ENCODE measurements at regions not wholly inside any gene's neighbourhood (a gene's known extent, or its start where the extent isn't known, plus 50 kb on each side); places are given as distances from the start of the nearest gene placed in this dataset.

- no TSS peak for BruUV-seq (replicated peaks)
- no peaks in the 10 kb centered on the region for H3K9me3 Mint-ChIP-seq (ENCODE audit: unreplicated experiment)
- intact Hi-C loops (cut with micrococcal nuclease) = no loop called here
These were observed 63.3 kb upstream of the DAPK1 start for GRCh38 chr9:87434366-87434765.

GRCh38 chr9:87435189-87435880 lies 62.3 kb upstream of the DAPK1 start:
- TF ChIP-seq CTCF (IDR thresholded peaks at IDR 0.05; ENCODE audit: unreplicated experiment) = no peak
- no peaks in the 10 kb centered on the region for H3K27me3 Mint-ChIP-seq (ENCODE audit: insufficient read depth, unreplicated experiment)
- ChIA-PET CTCF (no interaction called here), POLR2A (interaction anchor here (1.4 kb wide), 1 partner anchor 12 kb away, joined by 3 read pairs; no protein-coding TSS in a partner anchor)
- intact Hi-C loops (cut with micrococcal nuclease) = no loop called here
- H3K27ac Mint-ChIP-seq (ENCODE audit: low read depth, unreplicated experiment) = no peak overlapping the region
- H3K4me3 Mint-ChIP-seq (ENCODE audit: unreplicated experiment) = no peak overlapping the region
- H3K9me3 Mint-ChIP-seq (ENCODE audit: unreplicated experiment) = no peaks in the 10 kb centered on the region
- no peaks in the 10 kb centered on the region for H3K4me1 Mint-ChIP-seq (ENCODE audit: insufficient read depth, unreplicated experiment)
- no peak for DNase-seq (ENCODE audit: unreplicated experiment)
- no TSS peak for BruUV-seq (replicated peaks)
- H3K36me3 Mint-ChIP-seq (ENCODE audit: insufficient read depth, unreplicated experiment) = no peaks in the 10 kb centered on the region

More at GRCh38 chr9:87434366-87434765, 63.3 kb upstream of the DAPK1 start:
- Mint-ChIP-seq H3K27me3 (ENCODE audit: insufficient read depth, unreplicated experiment) (no peaks in the 10 kb centered on the region), H3K27ac (ENCODE audit: low read depth, unreplicated experiment) (no peak overlapping the region), H3K36me3 (ENCODE audit: insufficient read depth, unreplicated experiment) (no peaks in the 10 kb centered on the region), H3K4me3 (ENCODE audit: unreplicated experiment) (no peak overlapping the region), H3K4me1 (ENCODE audit: insufficient read depth, unreplicated experiment) (no peaks in the 10 kb centered on the region)
- ChIA-PET POLR2A (interaction anchor here (0.7 to 1.4 kb wide), 4 partner anchors 11 to 91 kb away, joined by 3 to 5 read pairs (median 4); no protein-coding TSS in a partner anchor), CTCF (interaction anchor here (1.0 kb wide), 1 partner anchor 64 kb away, joined by 3 read pairs; the partner anchor contains the start of gene DAPK1)
- no peak for DNase-seq (ENCODE audit: unreplicated experiment)
- TF ChIP-seq CTCF (IDR thresholded peaks at IDR 0.05; ENCODE audit: unreplicated experiment) = no peak

GRCh38 chr9:87436716-87437115 lies 61.0 kb upstream of the DAPK1 start:
- ChIA-PET CTCF (interaction anchor here (0.6 to 0.7 kb wide), 2 partner anchors 34 to 856 kb away, joined by 3 to 6 read pairs; no protein-coding TSS in a partner anchor), POLR2A (interaction anchor here (0.7 to 0.9 kb wide), 2 partner anchors 45 to 54 kb away, joined by 3 read pairs; no protein-coding TSS in a partner anchor)
- Mint-ChIP-seq H3K4me1 (ENCODE audit: insufficient read depth, unreplicated experiment) (peaks cover 9% of the 10 kb centered on the region), H3K27ac (ENCODE audit: low read depth, unreplicated experiment) (no peak overlapping the region), H3K4me3 (ENCODE audit: unreplicated experiment) (no peak overlapping the region), H3K9me3 (ENCODE audit: unreplicated experiment) (no peaks in the 10 kb centered on the region), H3K36me3 (ENCODE audit: insufficient read depth, unreplicated experiment) (no peaks in the 10 kb centered on the region), H3K27me3 (ENCODE audit: insufficient read depth, unreplicated experiment) (no peaks in the 10 kb centered on the region)
- no peak for TF ChIP-seq CTCF (IDR thresholded peaks at IDR 0.05; ENCODE audit: unreplicated experiment)
- intact Hi-C loops (cut with micrococcal nuclease) = no loop called here
- no TSS peak for BruUV-seq (replicated peaks)
- DNase-seq (ENCODE audit: unreplicated experiment) = no peak

GRCh38 chr9:87437966-87438365 lies 59.7 kb upstream of the DAPK1 start:
- H3K9me3 Mint-ChIP-seq (ENCODE audit: unreplicated experiment) = no peaks in the 10 kb centered on the region
- intact Hi-C loops (cut with micrococcal nuclease) = no loop called here
- DNase-seq (ENCODE audit: unreplicated experiment) = no peak
- H3K27ac Mint-ChIP-seq (ENCODE audit: low read depth, unreplicated experiment) = no peak overlapping the region
- H3K4me3 Mint-ChIP-seq (ENCODE audit: unreplicated experiment) = no peak overlapping the region
- no peak for TF ChIP-seq CTCF (IDR thresholded peaks at IDR 0.05; ENCODE audit: unreplicated experiment)
- no peaks in the 10 kb centered on the region for H3K36me3 Mint-ChIP-seq (ENCODE audit: insufficient read depth, unreplicated experiment)
- POLR2A ChIA-PET = no interaction called here
- CTCF ChIA-PET = no interaction called here
- H3K27me3 Mint-ChIP-seq (ENCODE audit: insufficient read depth, unreplicated experiment) = no peaks in the 10 kb centered on the region
- no TSS peak for BruUV-seq (replicated peaks)
- H3K4me1 Mint-ChIP-seq (ENCODE audit: insufficient read depth, unreplicated experiment) = peaks cover 9% of the 10 kb centered on the region
